ENCODE measurements at regions not wholly inside any gene's neighbourhood (a gene's known extent, or its start where the extent isn't known, plus 50 kb on each side); places are given as distances from the start of the nearest gene placed in this dataset.

DNA sequence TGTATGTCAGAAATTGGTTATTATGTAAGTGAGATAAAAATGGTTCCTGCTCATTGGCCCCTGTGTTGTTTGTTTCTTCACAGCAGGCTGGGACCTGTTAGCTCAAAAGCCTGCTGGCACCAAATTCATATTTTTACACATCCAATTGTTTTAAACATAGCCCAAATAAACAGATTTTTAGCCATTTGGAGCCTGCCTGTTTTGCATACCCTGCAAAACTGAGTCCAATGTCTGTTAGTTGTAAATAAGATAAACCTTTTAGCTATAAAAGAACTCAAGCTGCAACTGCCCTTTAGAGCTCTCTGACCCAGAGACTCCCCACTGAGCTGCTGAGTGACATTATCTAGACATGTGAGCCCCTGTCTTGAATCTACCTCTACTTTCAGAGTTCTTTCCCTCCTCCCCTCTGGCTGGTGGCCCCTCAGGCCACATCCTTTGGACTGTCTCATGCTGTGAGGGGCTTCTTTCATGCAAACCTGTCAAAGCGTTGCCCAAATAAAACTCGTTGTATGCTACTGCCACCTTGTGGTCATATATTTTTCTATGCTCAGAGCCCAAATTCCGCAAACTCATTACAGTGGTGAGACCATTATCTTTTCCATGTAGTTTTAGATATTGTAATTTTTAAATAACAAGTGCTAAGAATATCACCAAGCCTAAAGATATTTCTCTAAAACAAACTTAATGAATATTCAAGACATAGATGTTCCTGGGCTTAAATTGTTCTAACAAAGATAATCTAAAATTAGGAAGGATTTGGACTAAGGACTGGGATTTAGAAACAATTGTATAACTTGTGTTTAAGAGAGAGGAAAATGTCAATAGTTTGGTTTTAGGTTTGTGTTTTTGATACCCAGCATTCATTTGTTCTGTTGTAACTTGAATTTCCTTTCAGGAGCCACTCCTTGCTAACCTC is 337.9 kb downstream of the AACS start:
- peak in 3 of 8 experiments; percentile 34 to 59 (median 46) for ATAC-seq (replicated peaks in 6 of 8)
- Histone ChIP-seq H3K4me1 (replicated peaks in 1 of 2) (no peaks in the 10 kb centered on the region), H3K27ac (no peak overlapping the region), H3K4me3 (no peak overlapping the region)
- WGBS, 10 experiments: 17 to 100% (median 44%) methylated on average over 1 to 3 of the region's 3 CpGs; no CpG with 5 or more reads in 1 of the 10 experiments
- in situ Hi-C loops (cut with MboI; ENCODE audit: low pct_unique_long_range_greater_than_20kb in 2 of 9, low sequenced_read_pairs in 9 of 9, unreplicated experiment in 9 of 9): no loop called here

DNA sequence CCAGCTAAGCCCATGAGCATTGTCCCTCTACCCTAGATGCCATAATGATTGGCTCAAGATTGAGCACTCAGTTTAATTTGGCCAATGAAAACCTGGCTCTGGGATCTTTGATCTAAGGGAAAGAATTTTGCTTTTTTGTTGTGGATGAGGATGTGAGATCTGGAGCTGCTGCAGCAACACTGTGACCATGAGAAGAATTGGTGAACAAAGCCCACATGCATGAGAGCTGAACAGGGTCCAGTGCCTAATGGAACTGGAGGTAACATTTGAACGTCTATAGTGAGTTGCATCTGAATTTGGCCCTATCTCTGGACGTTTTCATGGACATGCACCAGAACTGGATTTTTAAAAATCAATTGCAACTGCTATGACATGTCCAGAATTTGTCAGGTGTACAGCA is 338.6 kb downstream of the AACS start:
- no peaks in the 10 kb centered on the region for H3K4me1 ChIP-seq (replicated peaks in 1 of 2)
- in situ Hi-C loops (cut with MboI; ENCODE audit: low pct_unique_long_range_greater_than_20kb in 2 of 9, low sequenced_read_pairs in 9 of 9, unreplicated experiment in 9 of 9): no loop called here
- 0 to 100% (median 82%) methylated on average over 1 to 2 of the region's 2 CpGs; no CpG with 5 or more reads in 3 of the 10 experiments for WGBS, 10 experiments
- no peak overlapping the region for H3K27ac ChIP-seq
- ATAC-seq (replicated peaks in 6 of 8): no peak
- H3K4me3 ChIP-seq: no peak overlapping the region

DNA sequence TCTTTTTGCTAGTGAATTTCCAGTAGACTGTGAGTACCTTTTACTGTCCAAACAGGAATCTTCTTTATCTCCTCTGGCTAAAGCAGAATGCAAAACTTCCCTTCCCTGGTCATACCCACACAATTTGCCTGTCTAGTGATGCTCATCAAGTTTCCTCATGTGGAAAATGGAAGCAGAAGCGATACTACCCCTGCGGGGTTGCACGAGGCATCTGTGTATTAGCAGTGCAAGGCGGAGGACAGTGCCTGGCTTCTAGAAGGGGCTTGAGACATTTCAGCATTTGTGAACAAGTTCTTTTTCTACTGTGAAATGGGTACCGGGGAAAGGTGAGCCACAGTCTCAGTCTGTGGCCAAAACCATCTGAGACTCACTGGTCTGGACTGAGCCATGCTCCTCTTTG is 340.9 kb downstream of the AACS start:
- Histone ChIP-seq H3K4me1 (replicated peaks in 1 of 2) (no peaks in the 10 kb centered on the region), H3K27ac (no peak overlapping the region), H3K4me3 (no peak overlapping the region)
- ATAC-seq (replicated peaks in 6 of 8): no peak
- in situ Hi-C loops (cut with MboI; ENCODE audit: low pct_unique_long_range_greater_than_20kb in 2 of 9, low sequenced_read_pairs in 9 of 9, unreplicated experiment in 9 of 9): no loop called here
- WGBS, 10 experiments: 0 to 100% (median 74%) methylated on average over 1 to 5 of the region's 5 CpGs; no CpG with 5 or more reads in 2 of the 10 experiments

DNA sequence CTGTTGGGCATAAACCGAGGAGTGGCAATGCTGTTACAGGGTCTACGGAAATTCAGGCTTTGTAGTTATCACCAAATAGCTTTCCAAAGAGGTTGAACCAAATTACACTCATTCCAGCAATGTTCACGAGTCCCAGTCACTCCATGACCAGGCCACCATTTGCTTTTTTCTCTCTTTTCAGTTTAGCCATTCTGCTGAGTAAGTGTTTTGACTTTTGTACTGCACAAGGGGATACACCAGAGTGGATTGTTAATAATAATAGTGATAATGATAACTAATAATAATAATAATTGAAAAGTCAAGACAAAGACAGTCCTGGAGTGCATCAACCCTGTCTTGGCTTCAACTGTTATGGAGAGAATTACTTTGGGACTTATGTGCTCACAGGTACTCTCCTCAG is 343.5 kb downstream of the AACS start:
- WGBS, 10 experiments: 7 to 100% (median 71%) methylated on average over 1 to 3 of the region's 3 CpGs; no CpG with 5 or more reads in 1 of the 10 experiments
- Histone ChIP-seq H3K27ac (no peak overlapping the region), H3K4me3 (no peak overlapping the region), H3K4me1 (replicated peaks in 1 of 2) (no peaks in the 10 kb centered on the region)
- in situ Hi-C loops (cut with MboI; ENCODE audit: low pct_unique_long_range_greater_than_20kb in 2 of 9, low sequenced_read_pairs in 9 of 9, unreplicated experiment in 9 of 9): no loop called here
- no peak for ATAC-seq (replicated peaks in 6 of 8)

DNA sequence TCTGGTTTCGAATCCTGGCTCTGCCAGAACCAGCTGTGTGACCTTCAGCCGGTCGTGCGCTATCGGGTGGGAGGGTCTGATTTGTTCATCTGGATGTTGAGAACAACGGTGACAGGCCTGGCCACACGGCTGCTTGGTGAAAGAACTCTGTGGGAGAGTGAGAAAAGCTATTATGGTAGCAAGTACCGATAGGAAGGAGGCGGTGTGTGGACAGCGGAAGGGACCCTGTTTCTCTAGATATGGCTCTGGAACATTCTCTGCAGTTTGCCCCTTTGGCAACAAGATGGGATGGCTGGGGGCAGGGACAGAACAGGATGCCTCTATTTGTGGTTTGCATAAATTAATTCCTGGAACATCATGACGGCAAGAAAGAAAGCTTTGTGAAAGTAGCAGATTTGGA is 347.3 kb downstream of the AACS start:
- Histone ChIP-seq H3K4me1 (replicated peaks in 1 of 2) (no peaks in the 10 kb centered on the region), H3K4me3 (no peak overlapping the region), H3K27ac (no peak overlapping the region)
- in situ Hi-C loops (cut with MboI; ENCODE audit: low pct_unique_long_range_greater_than_20kb in 2 of 9, low sequenced_read_pairs in 9 of 9, unreplicated experiment in 9 of 9): no loop called here
- 73 to 100% (median 90%) methylated on average over 1 to 6 of the region's 11 CpGs; no CpG with 5 or more reads in 3 of the 10 experiments for WGBS, 10 experiments
- no peak for ATAC-seq (replicated peaks in 6 of 8)

DNA sequence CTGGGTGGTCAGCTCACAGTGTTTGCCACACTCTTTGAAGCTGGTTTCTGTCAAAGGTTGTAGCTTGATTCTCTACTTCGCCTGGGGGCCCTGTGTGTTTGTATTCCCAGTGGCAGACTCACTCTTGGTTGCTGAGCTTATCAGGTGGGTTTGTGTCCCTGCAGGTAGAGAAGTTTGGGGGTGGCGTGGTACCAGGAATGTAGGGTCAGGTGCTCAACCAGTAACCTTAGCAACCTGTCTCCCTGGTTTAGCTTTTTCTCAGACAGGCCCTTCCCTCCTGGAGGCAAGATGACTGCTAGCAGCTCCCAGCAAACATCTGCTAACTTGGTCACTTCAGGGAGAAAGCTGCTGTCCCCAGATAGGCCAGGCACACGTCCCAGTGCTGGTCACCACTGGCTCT is 352.2 kb downstream of the AACS start:
- Histone ChIP-seq H3K4me3 (no peak overlapping the region), H3K27ac (no peak overlapping the region), H3K4me1 (replicated peaks in 1 of 2) (no peaks in the 10 kb centered on the region)
- no peak for ATAC-seq (replicated peaks in 6 of 8)
- in situ Hi-C loops (cut with MboI; ENCODE audit: low pct_unique_long_range_greater_than_20kb in 2 of 9, low sequenced_read_pairs in 9 of 9, unreplicated experiment in 9 of 9): no loop called here
- WGBS, 10 experiments: 0 to 100% (median 86%) methylated on average over 1 to 2 of the region's 3 CpGs; no CpG with 5 or more reads in 6 of the 10 experiments

DNA sequence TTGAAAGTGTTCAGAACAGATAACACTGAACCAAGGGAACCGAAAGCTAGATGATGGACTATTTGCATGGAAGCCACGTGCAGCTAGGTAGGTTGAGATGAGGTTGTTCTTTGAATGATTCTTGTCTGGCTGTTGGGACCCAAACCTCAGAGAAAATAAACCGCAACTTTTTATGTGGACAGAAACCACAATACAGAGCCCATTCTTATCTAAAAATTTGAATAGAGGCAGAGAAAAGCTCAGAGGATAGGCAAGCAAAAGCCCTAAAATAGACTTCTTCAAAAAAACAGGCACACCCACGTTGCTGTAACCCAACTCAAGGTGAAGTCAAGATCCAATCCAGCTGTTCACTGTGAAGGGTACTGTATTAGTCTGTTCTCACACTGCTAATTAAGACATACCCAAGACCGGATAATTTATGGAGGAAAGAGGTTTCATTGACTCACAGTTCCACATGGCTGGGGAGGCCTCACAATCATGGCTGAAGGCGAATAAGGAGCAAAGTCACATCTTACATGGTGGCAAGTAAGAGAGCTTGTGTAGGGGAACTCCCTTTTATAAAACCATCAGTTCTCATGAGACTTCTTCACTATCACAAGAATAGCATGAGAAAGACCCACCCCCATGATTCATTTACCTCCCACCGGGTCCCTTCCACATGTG is 353.8 kb downstream of the AACS start:
- 18 to 93% (median 87%) methylated on average over 3 to 7 of the region's 7 CpGs; no CpG with 5 or more reads in 1 of the 10 experiments for WGBS, 10 experiments
- in situ Hi-C loops (cut with MboI; ENCODE audit: low pct_unique_long_range_greater_than_20kb in 2 of 9, low sequenced_read_pairs in 9 of 9, unreplicated experiment in 9 of 9): no loop called here
- Histone ChIP-seq H3K4me1 (replicated peaks in 1 of 2) (peaks cover 0 to 2% of the 10 kb centered on the region in 2 donors), H3K4me3 (no peak overlapping the region), H3K27ac (no peak overlapping the region)
- no peak for ATAC-seq (replicated peaks in 6 of 8)

DNA sequence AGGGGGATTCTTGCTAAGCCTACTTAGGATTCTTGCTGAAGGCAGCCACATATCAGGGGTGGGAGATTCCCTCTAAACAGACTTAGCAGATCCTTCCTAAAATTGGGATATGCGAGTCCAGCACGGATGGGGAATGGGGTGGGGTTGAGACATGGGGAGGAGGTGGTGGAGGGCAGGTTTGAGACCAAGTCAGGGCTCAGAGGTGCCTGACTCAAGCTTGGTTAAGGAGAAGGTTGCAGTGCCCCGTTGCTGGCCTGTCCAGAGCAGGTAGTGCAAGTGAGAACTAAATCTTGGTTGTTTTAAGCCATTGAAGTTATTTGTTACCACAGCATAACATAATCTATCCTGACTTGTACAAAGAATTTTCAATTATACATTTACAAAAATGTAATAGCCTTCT is 359.7 kb downstream of the AACS start:
- no peak overlapping the region for H3K4me3 ChIP-seq
- H3K27ac ChIP-seq: no peak overlapping the region
- peak in 1 of 8 experiments; percentile 13 for ATAC-seq (replicated peaks in 6 of 8)
- WGBS, 10 experiments: 0 to 100% (median 30%) methylated on average over 1 of the region's 3 CpGs; no CpG with 5 or more reads in 4 of the 10 experiments
- in situ Hi-C loops (cut with MboI; ENCODE audit: low pct_unique_long_range_greater_than_20kb in 2 of 9, low sequenced_read_pairs in 9 of 9, unreplicated experiment in 9 of 9): no loop called here
- H3K4me1 ChIP-seq (replicated peaks in 1 of 2): peaks cover 4 to 9% of the 10 kb centered on the region in 2 donors

DNA sequence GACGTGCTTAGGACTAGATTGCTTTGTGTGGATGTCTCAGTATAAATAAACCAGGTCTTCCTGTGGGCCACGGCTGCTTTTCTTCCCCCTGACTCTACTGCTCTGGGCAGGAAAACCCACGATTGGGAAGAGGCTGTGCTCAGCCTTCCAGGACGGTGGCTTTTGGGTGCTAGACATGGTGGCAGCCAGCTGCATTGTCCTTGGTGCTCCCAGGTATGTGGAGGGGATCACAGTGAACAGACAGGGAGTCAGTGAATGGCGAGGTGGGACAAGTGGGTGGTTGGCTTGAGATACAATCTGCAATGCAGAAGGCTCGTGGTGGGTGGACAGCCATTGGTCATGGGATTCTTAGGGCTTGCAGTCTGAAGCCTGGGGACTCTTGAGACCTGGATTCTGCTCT is 366.3 kb downstream of the AACS start:
- no peak overlapping the region for H3K4me3 ChIP-seq
- H3K4me1 ChIP-seq (replicated peaks in 1 of 2): no peaks in the 10 kb centered on the region
- H3K27ac ChIP-seq: no peak overlapping the region
- in situ Hi-C loops (cut with MboI; ENCODE audit: low pct_unique_long_range_greater_than_20kb in 2 of 9, low sequenced_read_pairs in 9 of 9, unreplicated experiment in 9 of 9): no loop called here
- 5 to 86% (median 50%) methylated on average over 1 to 4 of the region's 6 CpGs; no CpG with 5 or more reads in 3 of the 10 experiments for WGBS, 10 experiments
- no peak for ATAC-seq (replicated peaks in 6 of 8)

DNA sequence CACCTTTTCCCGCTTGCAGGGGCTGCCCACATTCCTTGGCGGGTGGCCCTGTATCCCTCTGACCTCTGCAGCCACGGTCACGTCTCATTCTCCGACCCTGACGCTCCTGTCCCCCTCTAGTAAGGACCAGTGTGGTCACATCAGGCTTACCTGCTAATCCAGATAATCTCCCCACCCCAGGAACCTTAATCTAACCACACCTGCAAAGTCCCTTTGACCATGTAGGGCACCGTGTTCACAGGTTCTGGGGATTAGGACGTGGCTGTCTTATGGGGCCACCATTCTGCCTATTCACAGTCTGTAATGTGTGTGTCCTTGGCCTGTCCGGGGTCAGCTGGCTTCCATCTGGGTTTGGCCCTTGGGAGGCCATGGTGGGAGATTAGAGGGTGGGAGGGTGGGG is 368.9 kb downstream of the AACS start:
- Histone ChIP-seq H3K27ac (no peak overlapping the region), H3K4me3 (no peak overlapping the region), H3K4me1 (replicated peaks in 1 of 2) (no peaks in the 10 kb centered on the region)
- in situ Hi-C loops (cut with MboI; ENCODE audit: low pct_unique_long_range_greater_than_20kb in 2 of 9, low sequenced_read_pairs in 9 of 9, unreplicated experiment in 9 of 9): no loop called here
- ATAC-seq (replicated peaks in 6 of 8): no peak
- 0 to 100% (median 64%) methylated on average over 1 to 4 of the region's 9 CpGs; no CpG with 5 or more reads in 6 of the 10 experiments for WGBS, 10 experiments

DNA sequence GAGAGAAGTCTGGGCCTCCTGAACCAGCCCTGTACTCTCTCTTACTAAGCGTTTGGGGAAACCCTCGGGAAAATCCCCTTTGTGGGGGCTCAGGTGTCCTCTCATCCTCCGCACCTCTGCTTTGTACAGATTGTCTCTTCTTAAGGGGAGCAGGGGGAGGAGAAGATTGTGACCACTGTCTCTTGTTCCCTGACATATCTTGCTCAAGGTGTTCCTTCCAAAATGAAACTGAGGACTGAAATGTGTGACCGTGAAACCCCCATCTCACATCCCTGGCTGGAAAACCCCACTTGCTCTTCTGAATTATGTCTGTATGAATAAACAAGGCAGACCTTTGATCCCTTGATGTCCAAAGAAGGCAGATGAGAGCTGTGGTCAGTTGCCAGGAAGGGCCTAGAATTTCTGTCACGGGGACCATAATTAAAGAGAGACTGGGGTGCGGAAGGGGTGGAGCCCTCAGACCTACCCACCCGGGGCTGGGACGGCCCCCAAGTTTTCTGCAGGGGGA is 369.8 kb downstream of the AACS start:
- no peak overlapping the region for H3K27ac ChIP-seq
- no peaks in the 10 kb centered on the region for H3K4me1 ChIP-seq (replicated peaks in 1 of 2)
- 50 to 100% (median 78%) methylated on average over 1 to 3 of the region's 8 CpGs; no CpG with 5 or more reads in 4 of the 10 experiments for WGBS, 10 experiments
- in situ Hi-C loops (cut with MboI; ENCODE audit: low pct_unique_long_range_greater_than_20kb in 2 of 9, low sequenced_read_pairs in 9 of 9, unreplicated experiment in 9 of 9): no loop called here
- no peak for ATAC-seq (replicated peaks in 6 of 8)
- no peak overlapping the region for H3K4me3 ChIP-seq

DNA sequence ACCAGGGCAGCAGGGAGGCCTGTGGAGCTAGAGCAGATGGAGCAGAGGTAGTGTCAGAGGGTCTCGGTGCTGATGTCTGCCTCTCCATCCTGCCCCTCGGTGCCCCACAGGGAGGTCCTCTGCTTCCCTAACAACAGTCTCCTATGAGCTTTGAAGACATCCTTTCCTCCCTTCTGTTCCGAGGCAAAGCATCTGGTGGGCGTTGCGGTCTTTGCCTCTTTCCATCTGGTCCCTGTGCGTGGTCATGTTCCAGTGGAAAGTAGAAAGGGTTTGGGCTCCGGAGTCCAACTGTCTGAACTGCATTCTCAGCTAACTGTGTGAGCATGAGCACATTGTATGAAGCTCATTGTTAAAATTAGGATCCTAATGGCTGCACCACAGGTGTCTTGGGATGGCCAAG is 370.6 kb downstream of the AACS start:
- 0 to 100% (median 84%) methylated on average over 1 to 6 of the region's 7 CpGs; no CpG with 5 or more reads in 1 of the 10 experiments for WGBS, 10 experiments
- no peak overlapping the region for H3K4me3 ChIP-seq
- ATAC-seq (replicated peaks in 6 of 8): no peak

DNA sequence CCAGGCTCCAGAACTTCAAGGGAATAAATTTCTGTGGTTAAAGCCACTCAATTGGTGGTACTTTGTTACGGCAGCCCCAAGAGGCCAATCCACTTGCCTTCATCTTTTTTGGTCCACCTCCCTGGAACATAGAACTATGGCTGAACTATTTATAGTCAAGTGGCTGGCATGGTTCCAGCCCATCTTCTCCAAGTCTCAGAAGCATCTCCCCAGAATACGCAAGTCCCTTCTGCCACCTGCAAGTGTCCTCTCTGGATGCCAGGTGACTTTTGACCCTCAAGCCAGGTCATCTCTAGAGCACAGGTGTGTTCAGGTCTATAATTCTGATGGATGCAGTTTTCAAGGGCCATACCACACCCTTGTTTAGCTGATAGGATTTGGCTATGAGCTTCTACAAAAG is 371.5 kb downstream of the AACS start:
- H3K4me1 ChIP-seq (replicated peaks in 1 of 2): peaks cover 12 to 14% of the 10 kb centered on the region in 2 donors
- 80 to 100% (median 90%) methylated on average over 1 to 2 of the region's 2 CpGs; no CpG with 5 or more reads in 7 of the 10 experiments for WGBS, 10 experiments
- no peak overlapping the region for H3K27ac ChIP-seq
- in situ Hi-C loops (cut with MboI; ENCODE audit: low pct_unique_long_range_greater_than_20kb in 2 of 9, low sequenced_read_pairs in 9 of 9, unreplicated experiment in 9 of 9): no loop called here
- ATAC-seq (replicated peaks in 6 of 8): no peak
- H3K4me3 ChIP-seq: no peak overlapping the region

More for the DNA sequence above, 370.6 kb downstream of the AACS start:
- H3K4me1 ChIP-seq (replicated peaks in 1 of 2): peaks cover 4 to 6% of the 10 kb centered on the region in 2 donors
- in situ Hi-C loops (cut with MboI; ENCODE audit: low pct_unique_long_range_greater_than_20kb in 2 of 9, low sequenced_read_pairs in 9 of 9, unreplicated experiment in 9 of 9): no loop called here
- H3K27ac ChIP-seq: no peak overlapping the region

All from motor neuron (in vitro differentiated cells).